Effector memory CD8-positive, alpha-beta T cell (primary cell): ENCODE measurements at regions not wholly inside any gene's neighbourhood (a gene's known extent, or its start where the extent isn't known, plus 50 kb on each side); places are given as distances from the start of the nearest gene placed in this dataset.

ENCODE experiments used
- ATAC-seq: fragments of 150-1000 bp; cut with Tn5 transposase; replicated peaks from 2 replicates; pipeline ENCODE4 v1.10.0; 2021; ENCODE audit warnings: mild to moderate bottlenecking, moderate library complexity
- DNase-seq, 3 experiments: peaks; one replicate each; pipeline ENCODE4 v3.0.0; 2021
- H3K27ac Mint-ChIP-seq, 2 donors: one replicate each; pipeline ENCODE4 v1.8.0; 2022; ENCODE audit warnings: mild to moderate bottlenecking in 2 of 2, mixed read lengths in 2 of 2, moderate library complexity in 2 of 2
- H3K27me3 Mint-ChIP-seq, 2 donors: one replicate each; pipeline ENCODE4 v1.8.0; 2022; ENCODE audit warnings: mixed read lengths in 2 of 2
- H3K36me3 Mint-ChIP-seq: one replicate; pipeline ENCODE4 v1.8.0; 2022; ENCODE audit warnings: mild to moderate bottlenecking, moderate library complexity, mixed read lengths; ENCODE audit not compliant: insufficient read depth
- H3K4me1 Mint-ChIP-seq, 2 donors: one replicate each; pipeline ENCODE4 v1.8.0; 2022; ENCODE audit warnings: low read depth in 2 of 2, mixed read lengths in 2 of 2
- H3K4me3 Mint-ChIP-seq, 2 donors: one replicate each; pipeline ENCODE4 v1.8.0; 2022; ENCODE audit warnings: mild to moderate bottlenecking in 2 of 2, mixed read lengths in 2 of 2, moderate library complexity in 2 of 2
- H3K9me3 Mint-ChIP-seq, 2 donors: one replicate each; pipeline ENCODE4 v1.8.0; 2022; ENCODE audit warnings: mixed read lengths in 2 of 2

DNA sequence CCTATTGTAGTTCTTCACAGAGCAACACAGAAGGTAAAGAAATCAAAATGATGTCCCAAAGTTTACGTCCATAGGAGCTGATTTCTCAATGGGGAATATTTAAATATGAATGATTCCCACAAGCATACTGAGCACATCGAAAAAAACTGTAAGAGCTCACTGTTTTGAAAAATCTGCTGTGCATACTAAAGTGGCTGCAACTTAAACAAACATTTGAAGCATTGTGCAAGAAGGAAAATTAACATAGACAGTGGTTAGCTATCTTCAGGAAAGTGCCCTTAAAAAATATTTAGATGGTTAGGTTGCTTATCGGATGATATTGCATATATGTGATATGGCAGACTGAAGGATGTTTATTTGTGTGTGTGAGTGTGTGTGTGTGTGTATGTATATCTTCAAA is 747.6 kb downstream of the RFPL4B start:
- H3K4me3 Mint-ChIP-seq, result no peak overlapping the region
- no peak for DNase-seq
- no peak overlapping the region for H3K27ac Mint-ChIP-seq
- no peaks in the 10 kb centered on the region for H3K27me3 Mint-ChIP-seq
- no peaks in the 10 kb centered on the region for H3K36me3 Mint-ChIP-seq
- no peak for ATAC-seq
- H3K4me1 Mint-ChIP-seq, result no peaks in the 10 kb centered on the region
- peaks cover 10 to 13% of the 10 kb centered on the region in 2 donors for H3K9me3 Mint-ChIP-seq

- Mint-ChIP-seq H3K27ac (no peak overlapping the region), H3K9me3 (peaks cover 10 to 13% of the 10 kb centered on the region in 2 donors), H3K4me1 (no peaks in the 10 kb centered on the region), H3K36me3 (no peaks in the 10 kb centered on the region), H3K27me3 (no peaks in the 10 kb centered on the region), H3K4me3 (no peak overlapping the region)
- DNase-seq, result no peak
- ATAC-seq, result no peak
These were observed 748.7 kb downstream of the RFPL4B start for GRCh38 chr6:113095841-113096240.

DNA sequence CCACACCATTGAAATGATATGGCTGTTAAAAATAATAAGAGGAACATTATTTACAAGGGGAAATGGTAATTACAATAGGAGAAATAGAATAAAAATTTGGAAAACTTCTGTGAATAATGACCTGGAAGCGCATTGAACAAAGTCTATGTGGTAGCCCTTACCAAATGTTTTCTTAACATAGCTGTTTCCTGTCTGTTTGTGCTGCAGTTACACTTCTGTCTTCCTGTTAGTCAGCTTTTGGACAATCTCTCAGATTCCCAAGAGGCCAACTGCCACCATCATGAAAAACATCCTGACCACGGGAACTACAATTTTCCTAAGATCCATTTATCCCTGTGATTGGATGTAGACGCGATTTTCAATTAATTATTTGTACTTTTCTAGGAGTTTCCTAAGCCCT is 754.4 kb upstream of the MARCKS start:
- Mint-ChIP-seq H3K27ac (no peak overlapping the region), H3K9me3 (peaks cover 6 to 14% of the 10 kb centered on the region in 2 donors), H3K4me3 (no peak overlapping the region), H3K27me3 (no peaks in the 10 kb centered on the region), H3K36me3 (no peaks in the 10 kb centered on the region), H3K4me1 (no peaks in the 10 kb centered on the region)
- DNase-seq (no peak), ATAC-seq (no peak)

DNA sequence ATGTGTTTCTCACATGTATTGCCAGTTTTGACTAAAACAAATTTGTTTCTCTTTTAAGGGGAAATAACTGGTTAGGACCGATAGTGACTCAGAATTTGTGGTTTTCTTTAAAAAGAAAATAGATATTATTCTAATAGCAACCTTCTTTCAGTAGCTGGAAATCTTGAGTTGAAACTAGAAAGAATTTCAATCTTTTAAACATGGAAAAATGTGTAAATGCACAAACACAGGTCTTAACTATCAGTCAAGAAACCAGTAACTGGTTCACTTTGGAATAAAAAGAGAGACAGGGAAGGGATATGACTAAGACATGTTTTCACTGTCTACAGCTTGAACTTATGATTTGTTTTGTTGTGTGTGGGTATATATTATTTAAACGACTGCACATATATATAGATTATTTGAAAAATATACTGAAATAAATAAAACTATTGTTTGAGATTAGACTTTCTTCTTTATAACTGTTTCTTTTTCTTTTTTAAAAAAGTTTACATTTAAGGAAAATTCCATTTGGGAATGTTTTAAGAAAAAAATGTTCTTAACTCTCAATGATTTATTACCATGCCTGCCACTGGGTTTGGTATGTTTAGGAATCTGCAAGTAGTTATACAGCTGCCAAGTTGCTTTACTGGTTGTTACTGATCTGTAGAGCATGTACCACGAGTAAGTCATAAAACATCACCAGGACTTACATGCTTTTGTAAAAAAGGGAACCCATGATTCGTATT is 753.3 kb upstream of the MARCKS start:
- no peak overlapping the region for H3K4me3 Mint-ChIP-seq
- no peaks in the 10 kb centered on the region for H3K36me3 Mint-ChIP-seq
- no peaks in the 10 kb centered on the region for H3K4me1 Mint-ChIP-seq
- no peaks in the 10 kb centered on the region for H3K27me3 Mint-ChIP-seq
- H3K9me3 Mint-ChIP-seq, result peaks cover 6 to 11% of the 10 kb centered on the region in 2 donors
- ATAC-seq (no peak), DNase-seq (no peak)
- H3K27ac Mint-ChIP-seq, result no peak overlapping the region

- Mint-ChIP-seq H3K27me3 (no peaks in the 10 kb centered on the region), H3K4me3 (no peak overlapping the region), H3K9me3 (peaks cover 6 to 11% of the 10 kb centered on the region in 2 donors), H3K4me1 (no peaks in the 10 kb centered on the region), H3K36me3 (no peaks in the 10 kb centered on the region), H3K27ac (no peak overlapping the region)
- no peak for DNase-seq
- no peak for ATAC-seq
These were observed 752.6 kb upstream of the MARCKS start for GRCh38 chr6:113104541-113104940.

GRCh38 chr6:113104951-113105350 is 752.2 kb upstream of the MARCKS start:
- H3K9me3 Mint-ChIP-seq, result peaks cover 6 to 11% of the 10 kb centered on the region in 2 donors
- H3K36me3 Mint-ChIP-seq, result peaks cover 2% of the 10 kb centered on the region
- no peaks in the 10 kb centered on the region for H3K4me1 Mint-ChIP-seq
- ATAC-seq (no peak), DNase-seq (no peak)
- no peaks in the 10 kb centered on the region for H3K27me3 Mint-ChIP-seq
- H3K27ac Mint-ChIP-seq, result no peak overlapping the region
- no peak overlapping the region for H3K4me3 Mint-ChIP-seq

- Mint-ChIP-seq H3K4me1 (no peaks in the 10 kb centered on the region), H3K27ac (no peak overlapping the region), H3K9me3 (peaks cover 16 to 30% of the 10 kb centered on the region in 2 donors), H3K36me3 (peaks cover 3% of the 10 kb centered on the region), H3K4me3 (no peak overlapping the region), H3K27me3 (no peaks in the 10 kb centered on the region)
- no peak for DNase-seq
- no peak for ATAC-seq
These were observed 746.9 kb upstream of the MARCKS start for GRCh38 chr6:113110211-113110610.

DNA sequence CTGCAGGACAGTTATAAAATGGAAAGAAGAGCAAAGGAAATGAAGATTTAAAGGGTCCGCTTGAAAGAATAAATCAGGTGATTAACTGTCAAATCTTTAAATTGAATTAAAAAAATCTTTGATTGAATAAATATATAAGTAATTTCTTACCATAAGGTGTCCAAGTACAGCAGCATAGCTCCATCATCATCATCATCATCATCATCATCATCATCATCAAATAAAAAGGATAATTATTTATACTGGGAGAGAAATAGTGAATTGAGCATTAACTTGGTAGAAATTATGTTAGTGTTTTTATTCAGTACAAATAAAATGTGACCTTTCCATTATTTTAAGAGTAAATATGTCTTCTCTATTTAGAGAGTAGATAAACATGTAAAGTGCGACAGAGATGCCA is 745.6 kb upstream of the MARCKS start:
- Mint-ChIP-seq H3K27me3 (no peaks in the 10 kb centered on the region), H3K4me1 (no peaks in the 10 kb centered on the region), H3K4me3 (no peak overlapping the region), H3K9me3 (peaks cover 12 to 22% of the 10 kb centered on the region in 2 donors), H3K27ac (no peak overlapping the region), H3K36me3 (peaks cover 3% of the 10 kb centered on the region)
- no peak for ATAC-seq
- DNase-seq, result no peak

DNA sequence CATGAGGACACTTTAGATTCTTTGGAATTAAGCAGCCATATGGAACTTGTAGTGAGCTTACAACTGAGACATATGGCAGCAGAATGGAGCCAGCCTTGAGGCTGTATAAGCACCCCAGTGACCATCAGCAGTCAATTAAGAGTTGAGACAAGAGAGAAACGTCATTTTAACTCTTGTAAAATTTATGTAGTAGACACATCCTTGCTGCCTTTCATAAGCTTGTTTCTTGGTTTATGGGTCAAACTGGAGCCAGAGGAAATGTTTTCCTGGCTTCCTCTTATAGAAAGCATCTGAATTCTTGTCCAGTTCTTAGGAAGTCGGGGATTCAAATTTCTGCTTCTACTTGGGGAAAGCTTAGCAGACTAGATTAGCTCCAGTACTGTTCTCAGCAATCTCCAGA is 745.1 kb upstream of the MARCKS start:
- peaks cover 13 to 19% of the 10 kb centered on the region in 2 donors for H3K9me3 Mint-ChIP-seq
- no peak overlapping the region for H3K4me3 Mint-ChIP-seq
- peaks cover 3% of the 10 kb centered on the region for H3K36me3 Mint-ChIP-seq
- H3K4me1 Mint-ChIP-seq, result no peaks in the 10 kb centered on the region
- ATAC-seq (no peak), DNase-seq (no peak)
- H3K27me3 Mint-ChIP-seq, result no peaks in the 10 kb centered on the region
- no peak overlapping the region for H3K27ac Mint-ChIP-seq

DNA sequence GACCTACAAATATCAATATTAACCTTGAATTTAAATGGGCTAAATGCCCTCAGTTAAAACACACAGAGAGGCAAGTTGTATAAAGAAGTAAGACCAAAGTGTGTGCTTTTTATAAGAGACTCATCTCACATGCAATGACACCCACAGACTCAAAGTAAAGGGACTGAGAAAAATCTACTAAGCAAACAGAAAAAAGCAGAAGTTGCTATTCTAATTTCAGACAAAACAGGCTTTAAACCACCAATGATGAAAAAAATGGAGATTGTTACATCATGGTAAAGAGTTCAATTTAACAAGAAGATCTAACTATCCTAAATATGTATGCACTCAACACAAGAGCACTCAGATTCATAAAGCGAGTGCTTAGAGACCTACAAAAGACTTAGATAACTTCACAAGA is 741.9 kb upstream of the MARCKS start:
- ATAC-seq (no peak), DNase-seq (no peak)
- no peaks in the 10 kb centered on the region for H3K27me3 Mint-ChIP-seq
- no peaks in the 10 kb centered on the region for H3K4me1 Mint-ChIP-seq
- H3K27ac Mint-ChIP-seq, result no peak overlapping the region
- H3K9me3 Mint-ChIP-seq, result peaks cover 13 to 19% of the 10 kb centered on the region in 2 donors
- H3K36me3 Mint-ChIP-seq, result no peaks in the 10 kb centered on the region
- H3K4me3 Mint-ChIP-seq, result no peak overlapping the region

- no peaks in the 10 kb centered on the region for H3K27me3 Mint-ChIP-seq
- peaks cover 0 to 2% of the 10 kb centered on the region in 2 donors for H3K9me3 Mint-ChIP-seq
- H3K4me1 Mint-ChIP-seq, result no peaks in the 10 kb centered on the region
- ATAC-seq, result no peak
- no peak for DNase-seq
- no peaks in the 10 kb centered on the region for H3K36me3 Mint-ChIP-seq
- H3K27ac Mint-ChIP-seq, result no peak overlapping the region
- H3K4me3 Mint-ChIP-seq, result no peak overlapping the region
These were observed 736.9 kb upstream of the MARCKS start for GRCh38 chr6:113120224-113120581.

GRCh38 chr6:113120582-113121285 is 736.4 kb upstream of the MARCKS start:
- ATAC-seq (no peak), DNase-seq (no peak)
- H3K27me3 Mint-ChIP-seq, result no peaks in the 10 kb centered on the region
- H3K4me1 Mint-ChIP-seq, result no peaks in the 10 kb centered on the region
- no peaks in the 10 kb centered on the region for H3K36me3 Mint-ChIP-seq
- no peak overlapping the region for H3K4me3 Mint-ChIP-seq
- peaks cover 0 to 2% of the 10 kb centered on the region in 2 donors for H3K9me3 Mint-ChIP-seq
- no peak overlapping the region for H3K27ac Mint-ChIP-seq

- Mint-ChIP-seq H3K36me3 (no peaks in the 10 kb centered on the region), H3K27me3 (no peaks in the 10 kb centered on the region), H3K4me3 (no peak overlapping the region), H3K4me1 (no peaks in the 10 kb centered on the region), H3K9me3 (peaks cover 0 to 2% of the 10 kb centered on the region in 2 donors), H3K27ac (no peak overlapping the region)
- ATAC-seq (no peak), DNase-seq (no peak)
These were observed 735.6 kb upstream of the MARCKS start for GRCh38 chr6:113121571-113121970.

DNA sequence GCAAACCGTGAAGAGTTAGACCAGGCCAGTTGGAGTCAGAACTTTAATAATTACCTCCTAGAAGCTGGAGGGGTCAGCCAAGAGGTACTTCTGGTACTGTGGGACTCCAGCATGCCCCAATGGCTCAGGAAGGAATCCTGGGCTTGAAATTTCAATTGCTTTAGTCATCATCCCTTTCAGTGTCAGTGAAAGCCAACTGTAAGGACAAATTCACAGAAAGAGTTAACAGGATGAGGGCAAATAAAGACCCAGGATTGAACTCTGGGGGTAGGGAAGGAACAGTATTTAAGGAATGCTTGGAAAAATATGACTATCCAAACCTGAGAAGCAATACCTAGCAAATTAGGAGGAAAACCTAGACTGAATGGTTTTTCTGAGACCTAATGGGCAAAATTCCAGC is 735.1 kb upstream of the MARCKS start:
- H3K4me3 Mint-ChIP-seq, result no peak overlapping the region
- DNase-seq (no peak), ATAC-seq (no peak)
- H3K9me3 Mint-ChIP-seq, result peaks cover 0 to under 1% of the 10 kb centered on the region in 2 donors
- no peaks in the 10 kb centered on the region for H3K27me3 Mint-ChIP-seq
- no peaks in the 10 kb centered on the region for H3K36me3 Mint-ChIP-seq
- no peaks in the 10 kb centered on the region for H3K4me1 Mint-ChIP-seq
- H3K27ac Mint-ChIP-seq, result no peak overlapping the region
